Natural killer cell (primary cell): ENCODE measurements at regions not wholly inside any gene's neighbourhood (a gene's known extent, or its start where the extent isn't known, plus 50 kb on each side); places are given as distances from the start of the nearest gene placed in this dataset.

Experiments used
- ATAC-seq, 3 donors: fragments of 150-1000 bp in 2 of 3; fragments of 200-7000 bp in 1 of 3; cut with Tn5 transposase; 1 replicate in 1 of 3; 2 replicates in 2 of 3; pipeline ENCODE4 v1.10.0; 2021; ENCODE audit warnings: mild to moderate bottlenecking in 2 of 3, moderate library complexity in 2 of 3
- DNase-seq, 2 donors: peaks; one replicate each; pipeline versions ENCODE4 v3.0.0 to v3.0.0-alpha.2; 2013 to 2021; ENCODE audit warnings: mixed read lengths in 1 of 2
- H3K27ac ChIP-seq: one replicate; pipeline ENCODE4 v1.5.1; 2013; ENCODE audit warnings: mild to moderate bottlenecking, low read length
- H3K27me3 ChIP-seq: one replicate; pipeline ENCODE4 v1.6.1; 2013; ENCODE audit warnings: low read length; ENCODE audit not compliant: control insufficient read depth, insufficient read depth
- H3K36me3 ChIP-seq: one replicate; pipeline ENCODE4 v1.6.1; 2013; ENCODE audit warnings: low read length; ENCODE audit not compliant: control insufficient read depth, insufficient read depth
- H3K4me1 ChIP-seq: one replicate; pipeline ENCODE4 v1.6.1; 2013; ENCODE audit warnings: low read length; ENCODE audit not compliant: control insufficient read depth, insufficient read depth
- H3K4me3 ChIP-seq: one replicate; pipeline ENCODE4 v1.5.1; 2013; ENCODE audit warnings: low read length
- H3K9me3 ChIP-seq: one replicate; pipeline ENCODE4 v1.6.1; 2013; ENCODE audit warnings: low read length; ENCODE audit not compliant: control insufficient read depth, insufficient read depth
- H3K27ac Mint-ChIP-seq, 2 donors: one replicate each; pipeline ENCODE4 v1.8.0; 2022; ENCODE audit warnings: mild to moderate bottlenecking in 2 of 2, mixed read lengths in 2 of 2, moderate library complexity in 1 of 2
- H3K27me3 Mint-ChIP-seq, 2 donors: one replicate each; pipeline ENCODE4 v1.8.0; 2022; ENCODE audit warnings: low read depth in 2 of 2, mixed read lengths in 2 of 2
- H3K36me3 Mint-ChIP-seq: one replicate; pipeline ENCODE4 v1.8.0; 2022; ENCODE audit warnings: mixed read lengths
- H3K4me1 Mint-ChIP-seq, 2 donors: one replicate each; pipeline ENCODE4 v1.8.0; 2022; ENCODE audit warnings: mixed read lengths in 2 of 2
- H3K4me3 Mint-ChIP-seq: one replicate; pipeline ENCODE4 v1.8.0; 2022; ENCODE audit warnings: mild to moderate bottlenecking, moderate library complexity, mixed read lengths
- H3K9me3 Mint-ChIP-seq, 2 donors: one replicate each; pipeline ENCODE4 v1.8.0; 2022; ENCODE audit warnings: mixed read lengths in 2 of 2
- CTCF ChIP-seq: fragments of 200-600 bp; IDR thresholded peaks from one replicate; pipeline ENCODE4 v1.8.0; 2022; ENCODE audit warnings: antibody characterized with exemption
- WGBS: methylation state at CpG from one replicate; pipeline ENCODE4 v1.1.7; 2013; ENCODE audit warnings: missing lambda C conversion rate; ENCODE audit not compliant: insufficient coverage; 5-methylcytosine and 5-hydroxymethylcytosine counted together
- intact Hi-C: fragments of 100-400 bp; cut with micrococcal nuclease; formaldehyde crosslinking; loops from one replicate; pipeline ENCODE4 v1.14.2; 2022

- no peaks in the 10 kb centered on the region for H3K27me3 ChIP-seq
- H3K27ac ChIP-seq, result no peak overlapping the region
- H3K27ac Mint-ChIP-seq, result no peak overlapping the region
- whole genome bisulfite sequencing, result 0% methylated on average over 1 of the region's 1 CpG
- H3K9me3 ChIP-seq, result no peaks in the 10 kb centered on the region
- H3K4me1 ChIP-seq, result no peaks in the 10 kb centered on the region
- no peaks in the 10 kb centered on the region for H3K36me3 Mint-ChIP-seq
- no peak overlapping the region for H3K4me3 ChIP-seq
- no peaks in the 10 kb centered on the region for H3K27me3 Mint-ChIP-seq
- intact Hi-C loops, result no loop called here
- no peak for ATAC-seq
- H3K9me3 Mint-ChIP-seq, result peaks cover 2 to 5% of the 10 kb centered on the region in 2 donors
- no peak overlapping the region for H3K4me3 Mint-ChIP-seq
- no peak for TF ChIP-seq CTCF
- no peaks in the 10 kb centered on the region for H3K4me1 Mint-ChIP-seq
- DNase-seq, result no peak
- H3K36me3 ChIP-seq, result no peaks in the 10 kb centered on the region
Observed at GRCh38 chr1:213884402-213884801, 103.4 kb upstream of the PROX1 start.

DNA sequence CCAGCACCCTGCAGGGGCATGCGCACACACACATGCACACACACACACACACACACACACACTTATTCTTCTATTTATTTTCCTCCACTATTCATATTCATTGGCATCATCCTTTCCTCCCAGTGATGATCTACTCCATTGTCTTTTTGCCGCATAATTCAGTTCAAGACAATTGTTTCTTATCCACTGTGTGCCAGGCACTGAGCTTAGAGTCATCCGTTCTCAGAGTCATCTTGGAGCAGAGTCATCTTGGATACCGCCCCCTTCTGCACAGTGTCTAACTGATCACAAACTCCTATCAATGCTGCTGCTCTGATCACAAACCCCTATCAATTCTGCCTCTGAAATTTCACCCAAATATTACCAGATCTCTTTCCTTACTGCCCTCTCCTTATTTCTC is 102.8 kb upstream of the PROX1 start:
- intact Hi-C loops, result no loop called here
- H3K27me3 Mint-ChIP-seq, result no peaks in the 10 kb centered on the region
- H3K4me1 Mint-ChIP-seq, result no peaks in the 10 kb centered on the region
- Histone ChIP-seq H3K36me3 (no peaks in the 10 kb centered on the region), H3K4me1 (no peaks in the 10 kb centered on the region), H3K9me3 (no peaks in the 10 kb centered on the region), H3K27ac (no peak overlapping the region), H3K27me3 (no peaks in the 10 kb centered on the region), H3K4me3 (no peak overlapping the region)
- no peaks in the 10 kb centered on the region for H3K36me3 Mint-ChIP-seq
- WGBS, result 86% methylated on average over 4 of the region's 4 CpGs
- ATAC-seq (no peak), DNase-seq (no peak)
- peaks cover under 1 to 5% of the 10 kb centered on the region in 2 donors for H3K9me3 Mint-ChIP-seq
- TF ChIP-seq CTCF, result no peak
- no peak overlapping the region for H3K27ac Mint-ChIP-seq
- H3K4me3 Mint-ChIP-seq, result no peak overlapping the region

DNA sequence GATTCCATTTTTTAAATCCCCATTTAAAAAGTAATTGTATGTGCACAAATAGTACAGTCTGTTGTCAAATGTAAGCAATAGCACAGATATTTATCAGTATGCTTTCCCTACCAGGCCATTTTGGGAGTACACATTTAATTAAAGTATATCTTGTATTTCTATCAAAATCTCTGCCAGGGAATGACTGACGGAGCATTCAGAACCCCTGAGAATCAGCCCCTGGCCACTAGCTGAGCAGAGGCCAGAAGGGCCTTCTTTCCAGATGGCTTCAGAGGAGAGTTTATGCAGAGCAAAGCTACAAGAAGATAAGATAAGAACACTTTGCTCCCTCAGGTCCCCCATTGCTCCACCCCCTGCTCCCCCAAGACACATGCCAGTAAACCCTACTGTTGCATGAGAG is 99.9 kb upstream of the PROX1 start:
- no peak for ATAC-seq
- Mint-ChIP-seq H3K4me3 (no peak overlapping the region), H3K4me1 (no peaks in the 10 kb centered on the region), H3K9me3 (no peaks in the 10 kb centered on the region), H3K27me3 (no peaks in the 10 kb centered on the region), H3K36me3 (no peaks in the 10 kb centered on the region), H3K27ac (no peak overlapping the region)
- Histone ChIP-seq H3K9me3 (no peaks in the 10 kb centered on the region), H3K4me1 (no peaks in the 10 kb centered on the region), H3K4me3 (no peak overlapping the region), H3K27ac (no peak overlapping the region), H3K36me3 (no peaks in the 10 kb centered on the region), H3K27me3 (no peaks in the 10 kb centered on the region)
- 100% methylated on average over 1 of the region's 1 CpG for WGBS
- intact Hi-C loops, result no loop called here
- DNase-seq, result no peak
- no peak for TF ChIP-seq CTCF

- H3K4me1 Mint-ChIP-seq, result no peaks in the 10 kb centered on the region
- H3K27ac Mint-ChIP-seq, result no peak overlapping the region
- peaks cover 0 to 2% of the 10 kb centered on the region in 2 donors for H3K9me3 Mint-ChIP-seq
- intact Hi-C loops, result no loop called here
- no peaks in the 10 kb centered on the region for H3K36me3 Mint-ChIP-seq
- no peaks in the 10 kb centered on the region for H3K27me3 Mint-ChIP-seq
- H3K9me3 ChIP-seq, result no peaks in the 10 kb centered on the region
- no peaks in the 10 kb centered on the region for H3K27me3 ChIP-seq
- no peak overlapping the region for H3K4me3 Mint-ChIP-seq
- TF ChIP-seq CTCF, result no peak
- 90% methylated on average over 3 of the region's 6 CpGs for WGBS
- H3K36me3 ChIP-seq, result no peaks in the 10 kb centered on the region
- H3K4me1 ChIP-seq, result no peaks in the 10 kb centered on the region
- DNase-seq (no peak), ATAC-seq (no peak)
- no peak overlapping the region for H3K27ac ChIP-seq
- no peak overlapping the region for H3K4me3 ChIP-seq
Observed at GRCh38 chr1:213891989-213892902, 95.5 kb upstream of the PROX1 start.
